OCI-LY1 (cell line): ENCODE measurements at regions not wholly inside any gene's neighbourhood (a gene's known extent, or its start where the extent isn't known, plus 50 kb on each side); places are given as distances from the start of the nearest gene placed in this dataset.

ENCODE experiments used
- H2AFZ ChIP-seq: fragments of 200-600 bp; sonication (generic), shearing (Covaris generic); 2 replicates; pipeline ENCODE4 v1.6.0; 2014; ENCODE audit warnings: antibody characterized with exemption, mild to moderate bottlenecking, low read length
- H3F3A ChIP-seq: fragments of 200-600 bp; sonication (generic), shearing (Covaris generic); 2 replicates; pipeline ENCODE4 v1.6.0; 2014; ENCODE audit warnings: mild to moderate bottlenecking, antibody characterized with exemption, low read length, moderate library complexity; ENCODE audit not compliant: insufficient read depth
- H3K27ac ChIP-seq: fragments of 200-600 bp; sonication (generic); 2 replicates; pipeline ENCODE4 v1.5.1; 2014; ENCODE audit warnings: low read length, mixed run types, mild to moderate bottlenecking, low read depth; ENCODE audit not compliant: poor library complexity, severe bottlenecking
- H3K27me3 ChIP-seq: fragments of 200-600 bp; sonication (generic); 2 replicates; pipeline ENCODE4 v1.6.0; 2014; ENCODE audit warnings: antibody characterized with exemption, mild to moderate bottlenecking, low read length, moderate library complexity; ENCODE audit not compliant: insufficient read depth
- H3K36me3 ChIP-seq: fragments of 200-600 bp; sonication (generic); 2 replicates; pipeline ENCODE4 v1.6.1; 2014; ENCODE audit warnings: mild to moderate bottlenecking, antibody characterized with exemption, low read length, moderate library complexity, mixed read lengths; ENCODE audit not compliant: insufficient read depth
- H3K4me1 ChIP-seq: fragments of 200-600 bp; sonication (generic); 2 replicates; pipeline ENCODE4 v1.5.1; 2014; ENCODE audit warnings: mild to moderate bottlenecking, low read length, moderate library complexity; ENCODE audit not compliant: insufficient read depth, severe bottlenecking
- H3K4me2 ChIP-seq: fragments of 200-600 bp; sonication (generic), shearing (Covaris generic); 2 replicates; pipeline ENCODE4 v1.6.1; 2014; ENCODE audit warnings: low read length
- H3K4me3 ChIP-seq: fragments of 200-600 bp; sonication (generic); 2 replicates; pipeline ENCODE4 v1.5.1; 2014; ENCODE audit warnings: low read length, low read depth, mild to moderate bottlenecking, mixed read lengths; ENCODE audit not compliant: poor library complexity, severe bottlenecking
- H3K79me2 ChIP-seq: fragments of 200-600 bp; shearing (Covaris generic); 2 replicates; pipeline ENCODE4 v1.6.1; 2016; ENCODE audit warnings: mixed run types, low read length, mixed read lengths; ENCODE audit not compliant: insufficient read depth
- H3K9ac ChIP-seq: fragments of 200-600 bp; sonication (generic), shearing (Covaris generic); 2 replicates; pipeline ENCODE4 v1.6.1; 2014; ENCODE audit warnings: mild to moderate bottlenecking, low read length, mixed read lengths
- H3K9me2 ChIP-seq: fragments of 200-600 bp; sonication (generic), shearing (Covaris generic); 2 replicates; pipeline ENCODE4 v1.6.1; 2014; ENCODE audit warnings: low read depth, mild to moderate bottlenecking, low read length, mixed read lengths
- H3K9me3 ChIP-seq: fragments of 200-600 bp; shearing (Covaris generic); 2 replicates; pipeline ENCODE4 v1.6.1; 2014; ENCODE audit warnings: low read length, mixed read lengths
- H4K20me1 ChIP-seq: fragments of 200-600 bp; sonication (generic), shearing (Covaris generic); 2 replicates; pipeline ENCODE4 v1.6.0; 2016; ENCODE audit warnings: mild to moderate bottlenecking, low read length; ENCODE audit not compliant: insufficient read depth
- CTCF ChIP-seq: fragments of 200-600 bp; sonication (generic), shearing (Covaris generic); IDR thresholded peaks from 2 replicates; pipeline ENCODE4 v1.5.1; 2017; ENCODE audit warnings: mild to moderate bottlenecking, antibody characterized with exemption, low read length, moderate library complexity, mixed read lengths
- EZH2 ChIP-seq: fragments of 200-600 bp; sonication (generic), shearing (Covaris generic); IDR thresholded peaks from 2 replicates; pipeline ENCODE4 v1.8.0; 2017; ENCODE audit warnings: borderline replicate concordance, mixed run types, mild to moderate bottlenecking, antibody characterized with exemption, low read length, moderate library complexity, mixed read lengths

- H3K9me2 ChIP-seq: no peaks in the 10 kb centered on the region
- no peaks in the 10 kb centered on the region for H3F3A ChIP-seq
- no peak overlapping the region for H3K4me3 ChIP-seq
- no peak overlapping the region for H3K4me2 ChIP-seq
- no peaks in the 10 kb centered on the region for H3K9me3 ChIP-seq
- H3K9ac ChIP-seq: no peak overlapping the region
- no peaks in the 10 kb centered on the region for H3K79me2 ChIP-seq
- TF ChIP-seq CTCF: no peak
- no peak for TF ChIP-seq EZH2
- H3K36me3 ChIP-seq: no peaks in the 10 kb centered on the region
- H3K27ac ChIP-seq: no peak overlapping the region
- H2AFZ ChIP-seq: no peak overlapping the region
- peaks cover 42% of the 10 kb centered on the region for H3K4me1 ChIP-seq
- H4K20me1 ChIP-seq: no peaks in the 10 kb centered on the region
- H3K27me3 ChIP-seq: no peaks in the 10 kb centered on the region
These were observed 99.1 kb downstream of the NPY start for GRCh38 chr7:24383055-24383454.

- Histone ChIP-seq H3K79me2 (no peaks in the 10 kb centered on the region), H3K4me1 (peaks cover 37% of the 10 kb centered on the region), H4K20me1 (no peaks in the 10 kb centered on the region), H3K4me3 (no peak overlapping the region), H3K36me3 (no peaks in the 10 kb centered on the region), H3K9me2 (no peaks in the 10 kb centered on the region), H3K27me3 (no peaks in the 10 kb centered on the region), H3K27ac (no peak overlapping the region), H2AFZ (no peak overlapping the region), H3K4me2 (peak overlapping the region; percentile 1; the same call in 1 of the 2 replicates), H3F3A (no peaks in the 10 kb centered on the region), H3K9me3 (no peaks in the 10 kb centered on the region), H3K9ac (no peak overlapping the region)
- TF ChIP-seq EZH2 (no peak), CTCF (no peak)
These were observed 100.5 kb downstream of the NPY start for GRCh38 chr7:24384362-24385030.

- H3K9me2 ChIP-seq: no peaks in the 10 kb centered on the region
- no peak overlapping the region for H3K4me3 ChIP-seq
- TF ChIP-seq EZH2: no peak
- no peak for TF ChIP-seq CTCF
- H3K79me2 ChIP-seq: no peaks in the 10 kb centered on the region
- H3F3A ChIP-seq: no peaks in the 10 kb centered on the region
- no peaks in the 10 kb centered on the region for H3K9me3 ChIP-seq
- no peak overlapping the region for H3K9ac ChIP-seq
- no peak overlapping the region for H3K4me2 ChIP-seq
- H3K4me1 ChIP-seq: peaks cover 12% of the 10 kb centered on the region
- no peaks in the 10 kb centered on the region for H3K36me3 ChIP-seq
- H3K27me3 ChIP-seq: no peaks in the 10 kb centered on the region
- H3K27ac ChIP-seq: no peak overlapping the region
- H4K20me1 ChIP-seq: no peaks in the 10 kb centered on the region
- H2AFZ ChIP-seq: no peak overlapping the region
These were observed 104.2 kb downstream of the NPY start for GRCh38 chr7:24388212-24388611.
